ENCODE measurements at regions not wholly inside any gene's neighbourhood (a gene's known extent, or its start where the extent isn't known, plus 50 kb on each side); places are given as distances from the start of the nearest gene placed in this dataset.
"Not testable (repeated sequence)": the region's sequence is repeated elsewhere in the genome, so short reads cannot be mapped to it uniquely, and the experiment has no call there.

DNA sequence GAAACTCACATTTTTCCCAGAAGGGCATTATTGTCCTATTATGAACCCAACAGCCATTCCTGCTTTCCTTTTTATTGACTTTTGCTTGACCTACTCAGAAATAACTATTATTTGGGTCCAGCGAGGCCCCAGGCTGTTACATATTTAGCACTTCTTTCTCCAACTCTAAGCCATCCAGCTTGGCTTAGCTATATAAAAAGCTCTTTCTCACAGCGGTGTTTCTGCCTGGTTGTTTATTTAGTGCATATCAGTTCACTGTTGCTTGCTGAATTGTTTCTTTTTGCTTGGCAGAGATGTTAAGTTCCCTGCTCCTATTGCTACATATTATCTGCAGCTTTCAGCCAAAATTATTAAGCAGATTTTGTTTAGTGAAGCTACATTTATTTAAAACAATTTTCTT is 1156.8 kb upstream of the SEMA6A start:
- no peak for DNase-seq
- H3K79me2 ChIP-seq (ENCODE audit: low read length), result no peaks in the 10 kb centered on the region
- H3K4me2 ChIP-seq (ENCODE audit: low read depth, low read length), result no peak overlapping the region
- H3K4me1 ChIP-seq (ENCODE audit: low read length), result no peaks in the 10 kb centered on the region
- H3K27me3 ChIP-seq (replicated peaks; ENCODE audit: insufficient read depth, low read length), result no peaks in the 10 kb centered on the region
- no peak overlapping the region for H3K27ac ChIP-seq (ENCODE audit: low read length)
- H3K9me3 ChIP-seq (replicated peaks; ENCODE audit: insufficient read depth, low read length), result no peaks in the 10 kb centered on the region
- H3K9me2 ChIP-seq (replicated peaks; ENCODE audit: insufficient read depth, low read length), result no peaks in the 10 kb centered on the region
- H3K36me3 ChIP-seq (replicated peaks; ENCODE audit: insufficient read depth, low read length), result no peaks in the 10 kb centered on the region
- H2AFZ ChIP-seq (ENCODE audit: low read length), result no peak overlapping the region
- no peak overlapping the region for H3K9ac ChIP-seq (ENCODE audit: low read length)
- TF ChIP-seq EZH2phosphoT487 (IDR thresholded peaks at IDR 0.05; ENCODE audit: low read length) (no peak), EZH2 (optimal IDR thresholded peaks at IDR 0.05; ENCODE audit: low read depth, low read length) (no peak)
- H3F3A ChIP-seq (ENCODE audit: insufficient read depth, low read length), result no peaks in the 10 kb centered on the region
- H3K4me3 ChIP-seq (ENCODE audit: low read length), result no peak overlapping the region
- H4K20me1 ChIP-seq (ENCODE audit: insufficient read depth, low read length), result no peaks in the 10 kb centered on the region

DNA sequence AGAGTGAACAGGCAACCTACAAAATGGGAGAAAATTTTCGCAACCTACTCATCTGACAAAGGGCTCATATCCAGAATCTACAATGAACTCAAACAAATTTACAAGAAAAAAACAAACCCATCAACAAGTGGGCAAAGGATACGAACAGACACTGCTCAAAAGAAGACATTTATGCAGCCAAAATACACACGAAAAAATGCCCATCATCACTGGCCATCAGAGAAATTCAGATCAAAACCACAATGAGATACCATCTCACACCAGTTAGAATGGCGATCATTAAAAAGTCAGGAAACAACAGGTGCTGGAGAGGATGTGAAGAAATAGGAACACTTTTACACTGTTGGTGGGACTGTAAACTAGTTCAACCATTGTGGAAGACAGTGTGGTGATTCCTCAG is 1146.2 kb upstream of the SEMA6A start:
- not testable (repeated sequence) for H3K9me2 ChIP-seq (replicated peaks; ENCODE audit: insufficient read depth, low read length); DNase-seq; H3F3A ChIP-seq (ENCODE audit: insufficient read depth, low read length); H3K4me2 ChIP-seq (ENCODE audit: low read depth, low read length); H3K4me1 ChIP-seq (ENCODE audit: low read length); H4K20me1 ChIP-seq (ENCODE audit: insufficient read depth, low read length); H3K27me3 ChIP-seq (replicated peaks; ENCODE audit: insufficient read depth, low read length); H2AFZ ChIP-seq (ENCODE audit: low read length); H3K79me2 ChIP-seq (ENCODE audit: low read length); H3K27ac ChIP-seq (ENCODE audit: low read length); H3K9ac ChIP-seq (ENCODE audit: low read length); H3K4me3 ChIP-seq (ENCODE audit: low read length); H3K36me3 ChIP-seq (replicated peaks; ENCODE audit: insufficient read depth, low read length); H3K9me3 ChIP-seq (replicated peaks; ENCODE audit: insufficient read depth, low read length)

DNA sequence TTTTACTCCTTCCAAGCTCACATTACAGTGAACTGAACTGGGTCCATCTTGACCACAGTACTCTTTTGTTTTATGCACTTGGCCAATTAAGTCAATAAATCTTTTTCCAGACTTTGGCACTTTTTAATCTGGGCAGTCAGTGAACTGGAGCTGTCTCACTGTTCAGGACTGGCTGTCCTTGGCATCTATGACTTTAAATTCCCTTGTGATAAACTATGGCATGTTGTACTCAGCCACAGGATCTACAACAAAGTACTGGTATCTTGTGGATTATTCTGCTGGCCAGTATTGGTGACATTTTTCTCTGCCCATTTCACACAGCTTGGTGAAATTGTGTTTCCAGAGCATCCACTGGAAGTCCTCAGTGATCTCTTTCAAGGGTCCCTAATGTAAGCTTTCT is 1144.8 kb upstream of the SEMA6A start:
- no peaks in the 10 kb centered on the region for H3K79me2 ChIP-seq (ENCODE audit: low read length)
- no peaks in the 10 kb centered on the region for H3K9me3 ChIP-seq (replicated peaks; ENCODE audit: insufficient read depth, low read length)
- H3K9ac ChIP-seq (ENCODE audit: low read length), result no peak overlapping the region
- no peak overlapping the region for H3K27ac ChIP-seq (ENCODE audit: low read length)
- H3K36me3 ChIP-seq (replicated peaks; ENCODE audit: insufficient read depth, low read length), result no peaks in the 10 kb centered on the region
- H3K4me1 ChIP-seq (ENCODE audit: low read length), result no peaks in the 10 kb centered on the region
- no peaks in the 10 kb centered on the region for H3K9me2 ChIP-seq (replicated peaks; ENCODE audit: insufficient read depth, low read length)
- TF ChIP-seq, protein P1, sequence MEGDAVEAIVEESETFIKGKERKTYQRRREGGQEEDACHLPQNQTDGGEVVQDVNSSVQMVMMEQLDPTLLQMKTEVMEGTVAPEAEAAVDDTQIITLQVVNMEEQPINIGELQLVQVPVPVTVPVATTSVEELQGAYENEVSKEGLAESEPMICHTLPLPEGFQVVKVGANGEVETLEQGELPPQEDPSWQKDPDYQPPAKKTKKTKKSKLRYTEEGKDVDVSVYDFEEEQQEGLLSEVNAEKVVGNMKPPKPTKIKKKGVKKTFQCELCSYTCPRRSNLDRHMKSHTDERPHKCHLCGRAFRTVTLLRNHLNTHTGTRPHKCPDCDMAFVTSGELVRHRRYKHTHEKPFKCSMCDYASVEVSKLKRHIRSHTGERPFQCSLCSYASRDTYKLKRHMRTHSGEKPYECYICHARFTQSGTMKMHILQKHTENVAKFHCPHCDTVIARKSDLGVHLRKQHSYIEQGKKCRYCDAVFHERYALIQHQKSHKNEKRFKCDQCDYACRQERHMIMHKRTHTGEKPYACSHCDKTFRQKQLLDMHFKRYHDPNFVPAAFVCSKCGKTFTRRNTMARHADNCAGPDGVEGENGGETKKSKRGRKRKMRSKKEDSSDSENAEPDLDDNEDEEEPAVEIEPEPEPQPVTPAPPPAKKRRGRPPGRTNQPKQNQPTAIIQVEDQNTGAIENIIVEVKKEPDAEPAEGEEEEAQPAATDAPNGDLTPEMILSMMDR (IDR thresholded peaks at IDR 0.05; ENCODE audit: low read length), result no peak
- TF ChIP-seq EZH2 (optimal IDR thresholded peaks at IDR 0.05; ENCODE audit: low read depth, low read length) (no peak), EZH2phosphoT487 (IDR thresholded peaks at IDR 0.05; ENCODE audit: low read length) (no peak)
- no peaks in the 10 kb centered on the region for H3K27me3 ChIP-seq (replicated peaks; ENCODE audit: insufficient read depth, low read length)
- H4K20me1 ChIP-seq (ENCODE audit: insufficient read depth, low read length), result no peaks in the 10 kb centered on the region
- no peak overlapping the region for H3K4me3 ChIP-seq (ENCODE audit: low read length)
- H3K4me2 ChIP-seq (ENCODE audit: low read depth, low read length), result no peak overlapping the region
- H2AFZ ChIP-seq (ENCODE audit: low read length), result no peak overlapping the region
- no peak for DNase-seq
- no peaks in the 10 kb centered on the region for H3F3A ChIP-seq (ENCODE audit: insufficient read depth, low read length)

DNA sequence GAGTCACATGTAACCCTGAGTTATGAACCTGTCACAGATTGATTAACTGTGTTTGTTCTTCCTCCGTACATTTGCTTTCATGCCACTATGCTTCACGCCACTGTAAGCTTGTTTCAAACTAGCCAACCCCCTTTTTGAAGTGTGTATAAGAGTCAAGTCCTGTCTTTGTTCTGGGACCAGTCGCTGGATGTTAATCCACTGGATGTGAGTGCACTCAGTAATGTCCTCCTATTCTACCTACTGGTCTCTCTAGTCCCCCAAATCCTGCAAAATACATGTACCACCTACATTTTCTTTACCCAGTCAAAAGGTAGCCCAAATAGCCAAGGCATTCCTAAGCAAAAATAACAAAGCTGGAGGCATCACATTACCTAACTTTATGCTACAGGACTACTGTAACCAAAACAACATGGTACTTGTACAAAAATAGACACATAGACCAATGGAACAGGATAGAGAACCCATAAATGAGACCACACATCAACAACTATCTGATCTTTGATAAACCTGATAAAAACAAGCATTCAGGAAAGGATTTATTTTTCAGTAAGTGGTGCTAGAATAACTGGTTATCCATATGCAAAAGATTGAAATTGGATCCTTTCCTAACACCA is 1139.1 kb upstream of the SEMA6A start:
- H3K4me3 ChIP-seq (ENCODE audit: low read length), result no peak overlapping the region
- H3K79me2 ChIP-seq (ENCODE audit: low read length), result no peaks in the 10 kb centered on the region
- no peak for DNase-seq
- no peak overlapping the region for H3K9ac ChIP-seq (ENCODE audit: low read length)
- no peaks in the 10 kb centered on the region for H3K9me3 ChIP-seq (replicated peaks; ENCODE audit: insufficient read depth, low read length)
- H2AFZ ChIP-seq (ENCODE audit: low read length), result no peak overlapping the region
- no peaks in the 10 kb centered on the region for H3K9me2 ChIP-seq (replicated peaks; ENCODE audit: insufficient read depth, low read length)
- H3F3A ChIP-seq (ENCODE audit: insufficient read depth, low read length), result no peaks in the 10 kb centered on the region
- no peaks in the 10 kb centered on the region for H3K27me3 ChIP-seq (replicated peaks; ENCODE audit: insufficient read depth, low read length)
- H3K4me1 ChIP-seq (ENCODE audit: low read length), result no peaks in the 10 kb centered on the region
- H3K36me3 ChIP-seq (replicated peaks; ENCODE audit: insufficient read depth, low read length), result no peaks in the 10 kb centered on the region
- no peaks in the 10 kb centered on the region for H4K20me1 ChIP-seq (ENCODE audit: insufficient read depth, low read length)
- TF ChIP-seq, protein P1 (IDR thresholded peaks at IDR 0.05; ENCODE audit: low read length), result no peak
- TF ChIP-seq EZH2 (optimal IDR thresholded peaks at IDR 0.05; ENCODE audit: low read depth, low read length) (no peak), EZH2phosphoT487 (IDR thresholded peaks at IDR 0.05; ENCODE audit: low read length) (no peak)
- H3K4me2 ChIP-seq (ENCODE audit: low read depth, low read length), result no peak overlapping the region
- H3K27ac ChIP-seq (ENCODE audit: low read length), result no peak overlapping the region
